Psoas muscle (tissue), 7 donors: ENCODE measurements at regions not wholly inside any gene's neighbourhood (a gene's known extent, or its start where the extent isn't known, plus 50 kb on each side); places are given as distances from the start of the nearest gene placed in this dataset.

Experiments used
- ATAC-seq, 4 donors: fragments of 200-7000 bp; cut with Tn5 transposase; one replicate each; pipeline ENCODE4 v1.9.1; 2020; ENCODE audit warnings: moderate library complexity in 3 of 4, mild to moderate bottlenecking in 2 of 4
- DNase-seq, 2 donors: peaks; one replicate each; pipeline ENCODE4 v3.0.0-alpha.2; 2020
- H3K27ac ChIP-seq: fragments of 200-600 bp; one replicate; pipeline ENCODE4 v1.8.0; 2022
- H3K27me3 ChIP-seq, 3 donors: fragments of 200-600 bp in 1 of 3; one replicate each; pipeline versions ENCODE4 v1.6.1 to v1.8.0; 2013 to 2022; ENCODE audit warnings: low read length in 2 of 3, mild to moderate bottlenecking in 2 of 3, moderate library complexity in 1 of 3; ENCODE audit not compliant: insufficient read depth in 3 of 3
- H3K36me3 ChIP-seq, 2 donors: fragments of 200-600 bp in 1 of 2; one replicate each; pipeline versions ENCODE4 v1.6.1 to v1.8.0; 2013 to 2022; ENCODE audit warnings: low read depth in 1 of 2, mild to moderate bottlenecking in 1 of 2, moderate library complexity in 1 of 2; ENCODE audit not compliant: insufficient read depth in 1 of 2
- H3K4me1 ChIP-seq: fragments of 200-600 bp; one replicate; pipeline ENCODE4 v1.8.0; 2022
- H3K4me3 ChIP-seq: fragments of 200-600 bp; one replicate; pipeline ENCODE4 v1.8.0; 2022; ENCODE audit warnings: mild to moderate bottlenecking
- H3K9me3 ChIP-seq: fragments of 200-600 bp; one replicate; pipeline ENCODE4 v1.8.0; 2022
- CTCF ChIP-seq: fragments of 200-600 bp; IDR thresholded peaks from one replicate; pipeline ENCODE4 v1.8.0; 2022; ENCODE audit warnings: antibody characterized with exemption
- WGBS, 3 donors: extraction: QIAGEN DNeasy Blood & Tissue Kit; methylation state at CpG; one replicate each; pipeline versions ENCODE4 v1.1.6 to v1.1.7; 2013; 5-methylcytosine and 5-hydroxymethylcytosine counted together
- intact Hi-C, 2 donors: fragments of 100-400 bp; cut with DNase I; formaldehyde crosslinking; loops; one replicate each; pipeline versions ENCODE4 v1.11.0 to v1.14.2; 2022
- donor health status: healthy with polysubstance abuse.
- donor health status: DM: no; HTN: no; CAD: no; lungs with moderate emphysema.
- donor health status: Bipolar disorder and iron deficiency.
- donor health status: healthy.
- donor health status: DM: yes; HTN: yes; CAD: no.
- donor health status: DM: no; HTN: no; CAD: no.
- donor health status: DM: yes; HTN: yes; CAD: no.

GRCh38 chr4:155616117-155616516 is 50.5 kb upstream of the GUCY1A1 start:
- Histone ChIP-seq H3K4me3 (no peak overlapping the region), H3K9me3 (no peaks in the 10 kb centered on the region), H3K27ac (no peak overlapping the region), H3K4me1 (no peaks in the 10 kb centered on the region), H3K36me3 (no peaks in the 10 kb centered on the region), H3K27me3 (no peaks in the 10 kb centered on the region)
- ATAC-seq (no peak), DNase-seq (no peak)
- TF ChIP-seq CTCF: no peak
- intact Hi-C loops: no loop called here
- 40 to 62% (median 61%) methylated on average over 1 of the region's 1 CpG for WGBS, 3 donors

GRCh38 chr4:155615081-155615887 is 51.4 kb upstream of the GUCY1A1 start:
- DNase-seq: no peak
- Histone ChIP-seq H3K4me3 (no peak overlapping the region), H3K9me3 (no peaks in the 10 kb centered on the region), H3K36me3 (no peaks in the 10 kb centered on the region), H3K27me3 (no peaks in the 10 kb centered on the region), H3K4me1 (no peaks in the 10 kb centered on the region), H3K27ac (no peak overlapping the region)
- no peak for ATAC-seq
- intact Hi-C loops: no loop called here
- WGBS, 3 donors: 74 to 76% (median 75%) methylated on average over 4 of the region's 4 CpGs
- TF ChIP-seq CTCF: no peak

- Histone ChIP-seq H3K27me3 (no peaks in the 10 kb centered on the region), H3K27ac (no peak overlapping the region), H3K4me3 (no peak overlapping the region), H3K36me3 (no peaks in the 10 kb centered on the region), H3K4me1 (no peaks in the 10 kb centered on the region), H3K9me3 (no peaks in the 10 kb centered on the region)
- ATAC-seq (no peak), DNase-seq (no peak)
- TF ChIP-seq CTCF: no peak
- WGBS, 3 donors: 93 to 98% (median 94%) methylated on average over 1 of the region's 1 CpG
- intact Hi-C loops: no loop called here
Observed at GRCh38 chr4:155614111-155614762, 52.4 kb upstream of the GUCY1A1 start.

GRCh38 chr4:155612074-155612473 is 54.6 kb upstream of the GUCY1A1 start:
- H3K27me3 ChIP-seq: no peaks in the 10 kb centered on the region
- no peak for DNase-seq
- no peaks in the 10 kb centered on the region for H3K36me3 ChIP-seq
- H3K4me1 ChIP-seq: no peaks in the 10 kb centered on the region
- H3K27ac ChIP-seq: no peak overlapping the region
- no peak overlapping the region for H3K4me3 ChIP-seq
- intact Hi-C loops: no loop called here
- TF ChIP-seq CTCF: no peak
- no peaks in the 10 kb centered on the region for H3K9me3 ChIP-seq
- no peak for ATAC-seq
- 54 to 62% (median 57%) methylated on average over 2 of the region's 2 CpGs for WGBS, 3 donors
